ENCODE measurements at regions not wholly inside any gene's neighbourhood (a gene's known extent, or its start where the extent isn't known, plus 50 kb on each side); places are given as distances from the start of the nearest gene placed in this dataset.

- no peak overlapping the region for H3K4me3 ChIP-seq
- H3K27me3 ChIP-seq, result no peaks in the 10 kb centered on the region
- H3K4me1 ChIP-seq, result no peaks in the 10 kb centered on the region
- WGBS, result 70% methylated on average over 3 of the region's 3 CpGs
- no peak for TF ChIP-seq POLR2A (IDR thresholded peaks at IDR 0.05)
- no peak for TF ChIP-seq EP300 (IDR thresholded peaks at IDR 0.05)
- no peak for TF ChIP-seq CTCF (IDR thresholded peaks at IDR 0.05)
- TF ChIP-seq POLR2AphosphoS5 (IDR thresholded peaks at IDR 0.05), result no peak
- DNase-seq (ENCODE audit: low spot score in 2 of 2), result no peak
- no peak overlapping the region for H3K27ac ChIP-seq
- H3K36me3 ChIP-seq, result no peaks in the 10 kb centered on the region
- H3K9me3 ChIP-seq, result no peaks in the 10 kb centered on the region
Observed at GRCh38 chr5:10921160-10921559, 160.1 kb upstream of the DAP start.

GRCh38 chr5:10920400-10920799 lies 159.4 kb upstream of the DAP start:
- no peaks in the 10 kb centered on the region for H3K36me3 ChIP-seq
- no peak overlapping the region for H3K27ac ChIP-seq
- WGBS, result 87% methylated on average over 2 of the region's 2 CpGs

GRCh38 chr5:10914741-10915480 lies 153.9 kb upstream of the DAP start:
- TF ChIP-seq CTCF (IDR thresholded peaks at IDR 0.05) (no peak), EP300 (IDR thresholded peaks at IDR 0.05) (no peak), POLR2A (IDR thresholded peaks at IDR 0.05) (no peak), POLR2AphosphoS5 (IDR thresholded peaks at IDR 0.05) (no peak)
- 76% methylated on average over 9 of the region's 9 CpGs for WGBS

More at GRCh38 chr5:10920400-10920799, 159.4 kb upstream of the DAP start:
- DNase-seq (ENCODE audit: low spot score in 2 of 2), result no peak
- no peaks in the 10 kb centered on the region for H3K27me3 ChIP-seq
- no peak overlapping the region for H3K4me3 ChIP-seq
- TF ChIP-seq POLR2AphosphoS5 (IDR thresholded peaks at IDR 0.05) (no peak), CTCF (IDR thresholded peaks at IDR 0.05) (no peak), POLR2A (IDR thresholded peaks at IDR 0.05) (no peak), EP300 (IDR thresholded peaks at IDR 0.05) (no peak)
- H3K4me1 ChIP-seq, result no peaks in the 10 kb centered on the region
- no peaks in the 10 kb centered on the region for H3K9me3 ChIP-seq

GRCh38 chr5:10913841-10914240 lies 152.8 kb upstream of the DAP start:
- no peak for TF ChIP-seq EP300 (IDR thresholded peaks at IDR 0.05)
- TF ChIP-seq POLR2A (IDR thresholded peaks at IDR 0.05), result no peak
- no peak for TF ChIP-seq CTCF (IDR thresholded peaks at IDR 0.05)
- TF ChIP-seq POLR2AphosphoS5 (IDR thresholded peaks at IDR 0.05), result no peak
- no peak overlapping the region for H3K27ac ChIP-seq
- peaks cover 3% of the 10 kb centered on the region for H3K4me1 ChIP-seq
- DNase-seq (ENCODE audit: low spot score in 2 of 2), result no peak
- no peaks in the 10 kb centered on the region for H3K27me3 ChIP-seq
- WGBS, result 33% methylated on average over 5 of the region's 5 CpGs
- no peaks in the 10 kb centered on the region for H3K9me3 ChIP-seq
- H3K36me3 ChIP-seq, result no peaks in the 10 kb centered on the region
- H3K4me3 ChIP-seq, result no peak overlapping the region

More at GRCh38 chr5:10914741-10915480, 153.9 kb upstream of the DAP start:
- no peak overlapping the region for H3K4me3 ChIP-seq
- no peaks in the 10 kb centered on the region for H3K27me3 ChIP-seq
- H3K36me3 ChIP-seq, result no peaks in the 10 kb centered on the region
- H3K9me3 ChIP-seq, result no peaks in the 10 kb centered on the region
- no peak for DNase-seq (ENCODE audit: low spot score in 2 of 2)
- H3K4me1 ChIP-seq, result peaks cover 3% of the 10 kb centered on the region
- no peak overlapping the region for H3K27ac ChIP-seq

- Histone ChIP-seq H3K4me3 (no peak overlapping the region), H3K27me3 (no peaks in the 10 kb centered on the region), H3K4me1 (peaks cover 3% of the 10 kb centered on the region), H3K9me3 (no peaks in the 10 kb centered on the region), H3K27ac (no peak overlapping the region), H3K36me3 (no peaks in the 10 kb centered on the region)
- whole genome bisulfite sequencing, result 39% methylated on average over 2 of the region's 2 CpGs
- no peak for TF ChIP-seq EP300 (IDR thresholded peaks at IDR 0.05)
- TF ChIP-seq POLR2AphosphoS5 (IDR thresholded peaks at IDR 0.05), result no peak
- TF ChIP-seq CTCF (IDR thresholded peaks at IDR 0.05), result no peak
- TF ChIP-seq POLR2A (IDR thresholded peaks at IDR 0.05), result no peak
- no peak for DNase-seq (ENCODE audit: low spot score in 2 of 2)
Observed at GRCh38 chr5:10913181-10913810, 152.3 kb upstream of the DAP start.

Measured in suprapubic skin (tissue), 4 donors.